ENCODE measurements at regions not wholly inside any gene's neighbourhood (a gene's known extent, or its start where the extent isn't known, plus 50 kb on each side); places are given as distances from the start of the nearest gene placed in this dataset.
"Not testable (repeated sequence)": the region's sequence is repeated elsewhere in the genome, so short reads cannot be mapped to it uniquely, and the experiment has no call there.

- no peaks in the 10 kb centered on the region for H3K9me3 Mint-ChIP-seq
- no peak overlapping the region for H3K4me3 Mint-ChIP-seq
- intact Hi-C loops (cut with micrococcal nuclease), result no loop called here
- no peaks in the 10 kb centered on the region for H3K4me1 Mint-ChIP-seq
- no peak for DNase-seq
- peaks cover 31% of the 10 kb centered on the region for H3K27me3 Mint-ChIP-seq
- no peaks in the 10 kb centered on the region for H3K36me3 Mint-ChIP-seq (ENCODE audit: low read depth)
- no peak overlapping the region for H3K27ac Mint-ChIP-seq
Measured at GRCh38 chr3:150278195-150278594, 129.9 kb upstream of the TSC22D2 start.

- intact Hi-C loops (cut with micrococcal nuclease), result no loop called here
- DNase-seq, result no peak
- Mint-ChIP-seq H3K4me3 (no peak overlapping the region), H3K27ac (no peak overlapping the region), H3K9me3 (no peaks in the 10 kb centered on the region), H3K4me1 (no peaks in the 10 kb centered on the region), H3K36me3 (ENCODE audit: low read depth) (no peaks in the 10 kb centered on the region), H3K27me3 (peaks cover 27% of the 10 kb centered on the region)
Measured at GRCh38 chr3:150277444-150277843, 130.7 kb upstream of the TSC22D2 start.

DNA sequence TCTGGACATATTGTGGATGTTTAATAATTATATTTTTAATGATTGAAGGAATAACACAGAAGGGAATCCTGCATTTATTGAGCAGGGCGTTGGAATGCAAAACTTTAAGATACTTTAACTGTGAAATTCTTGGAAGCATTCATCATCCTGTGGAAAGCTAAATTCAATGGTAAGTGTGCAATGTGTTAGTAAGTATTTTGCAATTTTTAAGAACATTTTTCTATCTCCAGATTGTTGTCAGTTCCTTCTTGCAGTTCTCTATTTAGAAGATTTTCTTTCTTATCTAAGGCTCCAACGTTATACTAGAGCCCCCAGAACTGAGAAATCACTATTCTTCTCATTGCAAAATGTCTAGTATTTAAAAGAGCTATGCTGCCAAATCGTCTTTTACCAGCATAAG, 132.2 kb upstream of the TSC22D2 start:
- Mint-ChIP-seq H3K27ac (no peak overlapping the region), H3K36me3 (ENCODE audit: low read depth) (no peaks in the 10 kb centered on the region), H3K9me3 (no peaks in the 10 kb centered on the region), H3K4me1 (no peaks in the 10 kb centered on the region), H3K27me3 (peaks cover 18% of the 10 kb centered on the region), H3K4me3 (no peak overlapping the region)
- DNase-seq, result no peak
- intact Hi-C loops (cut with micrococcal nuclease), result no loop called here

GRCh38 chr3:150274372-150274771, 133.7 kb upstream of the TSC22D2 start:
- no peak overlapping the region for H3K4me3 Mint-ChIP-seq
- intact Hi-C loops (cut with micrococcal nuclease), result no loop called here
- H3K4me1 Mint-ChIP-seq, result no peaks in the 10 kb centered on the region
- no peak for DNase-seq
- no peak overlapping the region for H3K27ac Mint-ChIP-seq
- peaks cover 16% of the 10 kb centered on the region for H3K27me3 Mint-ChIP-seq
- H3K9me3 Mint-ChIP-seq, result no peaks in the 10 kb centered on the region
- no peaks in the 10 kb centered on the region for H3K36me3 Mint-ChIP-seq (ENCODE audit: low read depth)

GRCh38 chr3:150273396-150273795, 134.7 kb upstream of the TSC22D2 start:
- Mint-ChIP-seq H3K36me3 (ENCODE audit: low read depth) (no peaks in the 10 kb centered on the region), H3K9me3 (no peaks in the 10 kb centered on the region), H3K27me3 (peaks cover 17% of the 10 kb centered on the region), H3K27ac (no peak overlapping the region), H3K4me1 (no peaks in the 10 kb centered on the region), H3K4me3 (no peak overlapping the region)
- DNase-seq, result no peak
- intact Hi-C loops (cut with micrococcal nuclease), result no loop called here

- Mint-ChIP-seq H3K4me3 (no peak overlapping the region), H3K9me3 (no peaks in the 10 kb centered on the region), H3K27me3 (peaks cover 10% of the 10 kb centered on the region), H3K4me1 (no peaks in the 10 kb centered on the region), H3K36me3 (ENCODE audit: low read depth) (no peaks in the 10 kb centered on the region), H3K27ac (no peak overlapping the region)
- intact Hi-C loops (cut with micrococcal nuclease), result no loop called here
- DNase-seq, result no peak
Measured at GRCh38 chr3:150271591-150271960, 136.5 kb upstream of the TSC22D2 start.

DNA sequence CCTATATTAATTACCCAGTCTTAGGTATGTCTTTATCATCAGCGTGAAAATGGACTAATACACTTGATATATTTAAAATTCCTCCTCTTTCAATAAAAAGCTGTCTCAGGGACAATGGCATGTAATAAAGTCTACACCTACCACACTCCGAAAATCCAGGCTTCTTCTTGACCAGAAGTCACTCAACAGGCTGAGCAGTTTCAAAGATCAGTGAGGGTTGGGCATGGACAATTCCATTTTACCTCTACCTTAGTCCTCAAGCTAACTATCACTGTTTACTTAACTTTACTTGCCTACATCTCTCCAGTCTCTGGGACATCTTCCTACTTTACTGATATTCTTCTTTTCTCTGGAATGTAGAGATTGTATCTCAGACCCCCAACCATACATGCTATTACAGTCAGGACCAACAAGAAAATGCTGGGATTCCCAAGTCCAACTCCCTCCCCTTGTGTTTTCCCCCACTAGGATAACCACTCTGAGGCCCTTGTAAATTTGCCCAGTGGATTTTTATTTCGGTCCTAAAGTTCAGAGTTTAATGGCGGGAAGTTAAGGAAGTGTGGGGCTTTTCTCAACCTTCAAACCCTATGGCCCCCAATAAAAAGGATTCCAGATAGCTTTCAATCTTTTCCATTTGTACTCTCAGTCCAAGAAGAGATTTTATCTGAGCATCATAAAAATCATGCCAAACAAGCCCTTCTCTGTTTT, 137.1 kb upstream of the TSC22D2 start:
- Mint-ChIP-seq H3K4me1 (no peaks in the 10 kb centered on the region), H3K9me3 (no peaks in the 10 kb centered on the region), H3K27ac (no peak overlapping the region), H3K4me3 (no peak overlapping the region), H3K27me3 (peaks cover 10% of the 10 kb centered on the region), H3K36me3 (ENCODE audit: low read depth) (no peaks in the 10 kb centered on the region)
- no peak for DNase-seq
- intact Hi-C loops (cut with micrococcal nuclease), result no loop called here

DNA sequence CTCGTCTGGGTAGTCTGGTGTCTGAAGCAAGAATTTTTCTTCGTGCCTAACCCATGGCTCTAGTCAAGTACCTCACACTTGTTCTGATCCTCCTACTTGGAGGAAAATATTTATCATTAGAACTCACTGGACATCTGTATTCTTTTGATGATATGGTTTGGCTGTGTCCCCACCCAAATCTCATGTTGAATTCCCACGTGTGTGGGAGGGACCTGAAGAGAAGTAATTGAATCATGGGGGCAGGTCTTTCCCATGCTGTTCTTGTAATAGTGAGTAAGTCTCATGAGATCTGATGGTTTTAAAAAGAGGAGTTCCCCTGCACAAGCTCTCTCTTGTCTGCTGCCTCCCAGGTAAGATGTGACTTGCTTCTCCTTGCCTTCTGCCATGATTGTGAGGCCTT, 137.7 kb upstream of the TSC22D2 start:
- H3K27ac Mint-ChIP-seq; H3K27me3 Mint-ChIP-seq; intact Hi-C loops (cut with micrococcal nuclease); H3K9me3 Mint-ChIP-seq; H3K4me3 Mint-ChIP-seq; DNase-seq; H3K4me1 Mint-ChIP-seq; H3K36me3 Mint-ChIP-seq (ENCODE audit: low read depth): not testable (repeated sequence)

DNA sequence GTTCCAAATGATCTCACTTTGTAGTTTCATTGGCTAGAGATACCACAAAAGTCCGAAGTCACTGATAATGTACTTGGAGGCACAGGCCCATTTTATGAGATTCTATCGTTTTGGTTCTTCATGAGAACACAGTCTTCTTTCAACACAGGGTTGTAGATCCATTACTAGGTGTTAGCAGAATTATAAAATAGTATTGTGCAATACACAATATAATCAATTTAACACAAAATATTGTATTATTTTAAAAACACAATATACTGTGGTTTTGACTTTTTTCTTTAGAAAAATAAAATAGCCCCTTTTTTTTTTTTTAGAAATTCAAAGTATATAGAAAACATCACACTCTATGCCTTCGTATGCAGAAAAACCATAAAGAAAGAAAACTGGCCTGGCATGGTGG, 138.6 kb upstream of the TSC22D2 start:
- Mint-ChIP-seq H3K27me3 (peaks cover 10% of the 10 kb centered on the region), H3K4me3 (no peak overlapping the region), H3K9me3 (no peaks in the 10 kb centered on the region), H3K4me1 (no peaks in the 10 kb centered on the region), H3K27ac (no peak overlapping the region), H3K36me3 (ENCODE audit: low read depth) (no peaks in the 10 kb centered on the region)
- no peak for DNase-seq
- intact Hi-C loops (cut with micrococcal nuclease), result no loop called here

DNA sequence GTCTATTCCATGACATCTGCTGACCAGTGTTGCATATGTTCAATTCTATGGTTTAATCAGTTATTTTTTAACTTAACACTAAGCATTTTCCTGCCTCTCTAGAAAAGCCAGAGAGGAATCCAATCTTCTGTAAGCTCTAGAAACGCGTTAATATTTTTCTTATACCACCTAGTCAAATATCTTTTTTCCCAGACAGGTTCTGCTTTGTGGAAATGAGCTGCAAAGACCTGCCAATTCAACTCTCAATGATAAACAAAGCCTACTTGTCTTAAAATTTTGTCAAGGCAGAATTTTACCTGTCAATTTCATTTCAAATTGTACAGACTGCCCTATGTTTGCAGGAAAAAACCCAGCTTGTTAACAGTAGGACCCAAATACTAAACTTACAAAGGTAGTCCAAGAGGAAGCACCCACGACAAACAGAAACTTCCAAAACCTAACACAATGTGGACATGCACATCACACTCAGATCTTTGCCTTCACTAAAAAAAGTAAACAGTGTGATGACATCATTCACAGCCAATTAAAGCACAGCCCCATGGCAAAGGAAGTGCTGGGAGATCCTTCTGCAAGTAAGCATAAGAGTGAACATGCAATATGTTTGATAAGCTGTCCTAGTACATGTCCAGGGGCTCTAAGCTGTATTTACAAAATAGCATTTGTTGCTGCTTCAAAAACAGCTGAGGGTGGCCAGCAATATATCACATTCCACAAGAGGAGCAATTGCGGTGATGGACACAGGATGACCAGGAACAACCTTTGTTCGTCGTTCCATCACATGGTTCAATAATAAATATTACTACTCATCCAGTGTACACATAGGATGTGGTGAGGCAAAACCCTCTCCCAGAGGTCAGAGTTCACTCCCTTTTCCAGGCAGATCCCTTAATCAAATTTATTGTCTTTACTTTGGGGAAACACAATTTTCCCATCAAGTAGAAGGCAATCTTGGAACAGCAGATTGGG, 139.4 kb upstream of the TSC22D2 start:
- Mint-ChIP-seq H3K4me3 (no peak overlapping the region), H3K4me1 (no peaks in the 10 kb centered on the region), H3K36me3 (ENCODE audit: low read depth) (no peaks in the 10 kb centered on the region), H3K27me3 (peaks cover 18% of the 10 kb centered on the region), H3K9me3 (no peaks in the 10 kb centered on the region), H3K27ac (no peak overlapping the region)
- DNase-seq, result no peak
- intact Hi-C loops (cut with micrococcal nuclease), result no loop called here

- peaks cover 19% of the 10 kb centered on the region for H3K27me3 Mint-ChIP-seq
- no peak for DNase-seq
- no peaks in the 10 kb centered on the region for H3K36me3 Mint-ChIP-seq (ENCODE audit: low read depth)
- H3K4me3 Mint-ChIP-seq, result no peak overlapping the region
- no peaks in the 10 kb centered on the region for H3K4me1 Mint-ChIP-seq
- no peak overlapping the region for H3K27ac Mint-ChIP-seq
- H3K9me3 Mint-ChIP-seq, result no peaks in the 10 kb centered on the region
- intact Hi-C loops (cut with micrococcal nuclease), result no loop called here
Measured at GRCh38 chr3:150267288-150267687, 140.8 kb upstream of the TSC22D2 start.

DNA sequence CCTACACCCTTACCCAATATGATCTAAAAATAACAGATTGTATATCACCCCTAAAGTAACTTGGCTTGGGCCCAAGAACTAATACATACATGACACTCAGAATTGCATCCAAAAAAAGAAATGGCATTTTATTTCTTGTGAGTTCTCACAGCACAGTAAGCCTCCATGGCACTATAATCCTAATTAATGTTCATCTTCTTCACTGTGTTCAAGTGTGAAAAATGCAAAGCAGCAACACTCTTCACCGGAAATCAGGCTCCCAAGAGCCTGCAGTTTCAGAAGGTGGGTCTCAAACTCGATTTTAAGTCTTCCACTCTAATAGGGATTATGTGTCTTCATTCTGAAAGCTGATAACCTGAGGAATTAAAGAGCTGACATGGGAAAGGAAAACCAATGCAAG, 142.8 kb upstream of the TSC22D2 start:
- Mint-ChIP-seq H3K9me3 (no peaks in the 10 kb centered on the region), H3K27ac (no peak overlapping the region), H3K27me3 (peaks cover 19% of the 10 kb centered on the region), H3K4me1 (no peaks in the 10 kb centered on the region), H3K4me3 (no peak overlapping the region), H3K36me3 (ENCODE audit: low read depth) (no peaks in the 10 kb centered on the region)
- intact Hi-C loops (cut with micrococcal nuclease), result no loop called here
- DNase-seq, result no peak

GRCh38 chr3:150264561-150265279, 143.4 kb upstream of the TSC22D2 start:
- Mint-ChIP-seq H3K36me3 (ENCODE audit: low read depth) (no peaks in the 10 kb centered on the region), H3K4me3 (no peak overlapping the region), H3K4me1 (no peaks in the 10 kb centered on the region), H3K27me3 (peaks cover 21% of the 10 kb centered on the region), H3K9me3 (no peaks in the 10 kb centered on the region), H3K27ac (no peak overlapping the region)
- intact Hi-C loops (cut with micrococcal nuclease), result no loop called here
- DNase-seq, result no peak

- DNase-seq, result no peak
- peaks cover 20% of the 10 kb centered on the region for H3K27me3 Mint-ChIP-seq
- H3K4me3 Mint-ChIP-seq, result no peak overlapping the region
- intact Hi-C loops (cut with micrococcal nuclease), result no loop called here
- H3K4me1 Mint-ChIP-seq, result no peaks in the 10 kb centered on the region
- no peaks in the 10 kb centered on the region for H3K9me3 Mint-ChIP-seq
- no peaks in the 10 kb centered on the region for H3K36me3 Mint-ChIP-seq (ENCODE audit: low read depth)
- H3K27ac Mint-ChIP-seq, result no peak overlapping the region
Measured at GRCh38 chr3:150261958-150262357, 146.1 kb upstream of the TSC22D2 start.

All from activated CD4-positive, alpha-beta T cell treated with anti-CD3 and anti-CD28 coated beads, Interleukin-2, amount 10 ng/mL, durations not matched to agents 24 days and 14 days (primary cell).